Activated T-helper 2 cell treated with anti-CD3 and anti-CD28 coated beads, Interferon-gamma antibody, Interleukin-2, Interleukin-4, amounts not matched to agents 10 μg/mL and 5 μg/mL and 100 μg/mL, durations not matched to agents 14 hours and 24 hours and 36 hours (primary cell): ENCODE measurements at regions not wholly inside any gene's neighbourhood (a gene's known extent, or its start where the extent isn't known, plus 50 kb on each side); places are given as distances from the start of the nearest gene placed in this dataset.

Source experiments
- DNase-seq: peaks from one replicate; pipeline ENCODE4 v3.0.0; 2021; ENCODE audit warnings: low spot score
- H3K27ac Mint-ChIP-seq: one replicate; pipeline ENCODE4 v1.8.0; 2021; ENCODE audit warnings: mixed read lengths
- H3K27me3 Mint-ChIP-seq: one replicate; pipeline ENCODE4 v1.8.0; 2021; ENCODE audit warnings: low read depth, mixed read lengths
- H3K36me3 Mint-ChIP-seq: one replicate; pipeline ENCODE4 v1.8.0; 2021; ENCODE audit warnings: low read depth, mixed read lengths
- H3K4me1 Mint-ChIP-seq: one replicate; pipeline ENCODE4 v1.8.0; 2021; ENCODE audit warnings: low read depth, mixed read lengths
- H3K4me3 Mint-ChIP-seq: one replicate; pipeline ENCODE4 v1.8.0; 2021; ENCODE audit warnings: low read depth, mild to moderate bottlenecking, moderate library complexity, mixed read lengths
- H3K9me3 Mint-ChIP-seq: one replicate; pipeline ENCODE4 v1.8.0; 2021; ENCODE audit warnings: mixed read lengths
- intact Hi-C: fragments of 100-400 bp; cut with micrococcal nuclease; formaldehyde crosslinking; loops from one replicate; pipeline ENCODE4 v1.15.1; 2023

DNA sequence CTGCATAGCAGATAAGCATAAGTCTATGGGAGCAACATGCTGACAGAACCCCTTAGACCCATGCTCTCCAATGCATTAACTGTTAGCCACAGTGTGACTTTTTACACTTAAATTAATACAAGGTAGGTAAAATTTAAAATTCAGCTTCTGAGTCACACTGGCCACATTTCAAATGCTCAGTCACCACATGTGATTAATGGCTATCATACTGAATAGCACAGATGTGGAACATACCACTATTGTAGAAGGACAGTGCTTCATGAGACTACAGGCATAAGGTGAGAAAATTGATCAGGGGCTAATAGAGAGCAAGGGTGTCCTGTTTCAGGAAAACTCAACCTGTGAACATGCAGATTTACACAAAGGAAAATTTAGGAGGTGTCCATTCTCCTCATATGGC, 357.0 kb upstream of the SEMA6D start:
- DNase-seq = no peak
- H3K36me3 Mint-ChIP-seq = no peaks in the 10 kb centered on the region
- no peaks in the 10 kb centered on the region for H3K27me3 Mint-ChIP-seq
- H3K27ac Mint-ChIP-seq = no peak overlapping the region
- H3K9me3 Mint-ChIP-seq = peaks cover 6% of the 10 kb centered on the region
- H3K4me1 Mint-ChIP-seq = no peaks in the 10 kb centered on the region
- no peak overlapping the region for H3K4me3 Mint-ChIP-seq
- intact Hi-C loops = no loop called here

DNA sequence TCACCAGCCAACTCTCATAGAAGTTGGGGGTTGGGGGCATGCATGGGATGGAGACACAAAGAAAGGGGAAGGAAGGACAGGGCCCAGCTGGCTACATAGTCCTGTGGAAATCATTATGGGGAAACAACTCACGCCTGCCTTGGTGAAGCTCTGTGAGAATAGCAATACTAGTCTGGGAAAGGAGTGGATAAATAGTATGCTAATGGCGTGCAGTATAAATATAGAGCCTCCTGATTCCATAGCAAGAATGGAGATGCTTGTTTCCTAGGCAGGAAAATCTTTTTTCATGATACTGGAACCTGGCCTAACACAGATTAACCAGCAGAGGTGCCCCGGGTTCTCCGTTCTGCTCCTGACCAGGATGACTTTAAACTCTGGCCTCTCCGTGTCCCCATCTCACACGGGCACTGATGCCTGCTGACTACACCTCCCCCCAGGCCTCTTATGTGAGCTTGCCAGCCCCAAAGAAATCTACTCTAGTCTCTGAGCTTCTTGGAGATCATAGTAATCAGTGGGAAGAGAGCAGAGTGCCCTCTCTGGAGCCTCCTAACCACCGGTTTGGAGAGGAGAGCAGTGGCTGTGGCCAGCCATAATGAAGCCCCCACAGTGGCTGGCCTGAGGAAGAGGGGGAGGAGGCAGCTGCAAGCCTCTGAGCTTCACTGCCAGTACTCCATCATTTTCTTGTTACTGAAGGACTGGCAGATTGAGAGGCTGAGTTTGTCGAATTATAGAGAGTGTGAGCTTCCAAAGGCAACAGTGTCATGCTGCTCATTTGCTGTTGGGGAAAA, 355.0 kb upstream of the SEMA6D start:
- no peak for DNase-seq
- intact Hi-C loops = no loop called here
- Mint-ChIP-seq H3K27me3 (no peaks in the 10 kb centered on the region), H3K27ac (no peak overlapping the region), H3K9me3 (peaks cover 6% of the 10 kb centered on the region), H3K4me1 (no peaks in the 10 kb centered on the region), H3K36me3 (no peaks in the 10 kb centered on the region), H3K4me3 (no peak overlapping the region)

- H3K27me3 Mint-ChIP-seq = no peaks in the 10 kb centered on the region
- peaks cover 6% of the 10 kb centered on the region for H3K9me3 Mint-ChIP-seq
- intact Hi-C loops = no loop called here
- H3K4me3 Mint-ChIP-seq = no peak overlapping the region
- no peak for DNase-seq
- no peak overlapping the region for H3K27ac Mint-ChIP-seq
- no peaks in the 10 kb centered on the region for H3K4me1 Mint-ChIP-seq
- no peaks in the 10 kb centered on the region for H3K36me3 Mint-ChIP-seq
Measured at GRCh38 chr15:47363653-47364052, 353.7 kb upstream of the SEMA6D start.

GRCh38 chr15:47364230-47365141, 352.8 kb upstream of the SEMA6D start:
- Mint-ChIP-seq H3K27ac (no peak overlapping the region), H3K4me1 (no peaks in the 10 kb centered on the region), H3K9me3 (peaks cover 6% of the 10 kb centered on the region), H3K4me3 (no peak overlapping the region), H3K27me3 (no peaks in the 10 kb centered on the region), H3K36me3 (no peaks in the 10 kb centered on the region)
- intact Hi-C loops = no loop called here
- DNase-seq = no peak

GRCh38 chr15:47366884-47367283, 350.4 kb upstream of the SEMA6D start:
- Mint-ChIP-seq H3K27ac (no peak overlapping the region), H3K4me1 (no peaks in the 10 kb centered on the region), H3K27me3 (no peaks in the 10 kb centered on the region), H3K36me3 (no peaks in the 10 kb centered on the region), H3K9me3 (peaks cover 4% of the 10 kb centered on the region), H3K4me3 (no peak overlapping the region)
- intact Hi-C loops = no loop called here
- no peak for DNase-seq

DNA sequence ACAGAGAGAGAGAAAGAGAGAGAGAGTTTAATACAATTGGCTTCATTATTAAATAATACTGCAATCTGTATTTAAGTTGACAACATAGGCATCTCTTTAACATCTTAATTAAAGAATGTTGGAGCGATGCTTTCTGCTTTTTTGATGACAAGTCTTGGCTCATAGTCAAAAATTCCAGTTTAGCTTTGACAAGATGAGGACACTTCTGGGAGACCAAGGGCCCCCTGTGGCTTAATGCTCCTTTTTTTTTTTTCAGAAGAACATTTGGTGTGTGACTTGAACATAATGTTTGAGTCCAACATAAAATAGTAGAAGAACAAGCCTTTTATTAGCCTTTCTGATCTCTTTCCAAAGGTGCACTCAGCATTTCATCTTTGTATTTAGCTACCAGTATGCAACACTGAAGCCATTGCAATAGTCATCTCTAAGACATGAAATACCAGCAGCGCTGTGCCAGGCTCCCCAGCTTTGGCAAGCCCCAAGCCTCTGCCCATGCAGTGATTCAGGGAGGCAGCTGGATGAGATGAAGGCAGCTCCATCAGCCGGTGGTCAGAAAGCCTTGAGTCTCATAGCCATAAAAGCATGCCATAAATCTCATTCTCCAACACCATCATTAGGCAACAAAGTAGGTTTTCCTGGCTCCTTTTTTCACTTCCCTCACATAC, 349.4 kb upstream of the SEMA6D start:
- no peak overlapping the region for H3K4me3 Mint-ChIP-seq
- H3K27me3 Mint-ChIP-seq = no peaks in the 10 kb centered on the region
- no peaks in the 10 kb centered on the region for H3K36me3 Mint-ChIP-seq
- no peak overlapping the region for H3K27ac Mint-ChIP-seq
- peaks cover 4% of the 10 kb centered on the region for H3K9me3 Mint-ChIP-seq
- H3K4me1 Mint-ChIP-seq = no peaks in the 10 kb centered on the region
- no peak for DNase-seq
- intact Hi-C loops = no loop called here

- Mint-ChIP-seq H3K9me3 (no peaks in the 10 kb centered on the region), H3K27ac (no peak overlapping the region), H3K4me3 (no peak overlapping the region), H3K4me1 (no peaks in the 10 kb centered on the region), H3K27me3 (no peaks in the 10 kb centered on the region), H3K36me3 (no peaks in the 10 kb centered on the region)
- DNase-seq = no peak
- intact Hi-C loops = no loop called here
Measured at GRCh38 chr15:47371939-47372338, 345.4 kb upstream of the SEMA6D start.

GRCh38 chr15:47374222-47374621, 343.1 kb upstream of the SEMA6D start:
- intact Hi-C loops = no loop called here
- no peak overlapping the region for H3K27ac Mint-ChIP-seq
- no peak for DNase-seq
- H3K4me1 Mint-ChIP-seq = no peaks in the 10 kb centered on the region
- H3K9me3 Mint-ChIP-seq = no peaks in the 10 kb centered on the region
- no peaks in the 10 kb centered on the region for H3K36me3 Mint-ChIP-seq
- no peaks in the 10 kb centered on the region for H3K27me3 Mint-ChIP-seq
- H3K4me3 Mint-ChIP-seq = no peak overlapping the region

GRCh38 chr15:47376190-47376589, 341.1 kb upstream of the SEMA6D start:
- Mint-ChIP-seq H3K27ac (no peak overlapping the region), H3K4me1 (no peaks in the 10 kb centered on the region), H3K36me3 (no peaks in the 10 kb centered on the region), H3K4me3 (no peak overlapping the region), H3K27me3 (no peaks in the 10 kb centered on the region), H3K9me3 (no peaks in the 10 kb centered on the region)
- no peak for DNase-seq
- intact Hi-C loops = no loop called here

DNA sequence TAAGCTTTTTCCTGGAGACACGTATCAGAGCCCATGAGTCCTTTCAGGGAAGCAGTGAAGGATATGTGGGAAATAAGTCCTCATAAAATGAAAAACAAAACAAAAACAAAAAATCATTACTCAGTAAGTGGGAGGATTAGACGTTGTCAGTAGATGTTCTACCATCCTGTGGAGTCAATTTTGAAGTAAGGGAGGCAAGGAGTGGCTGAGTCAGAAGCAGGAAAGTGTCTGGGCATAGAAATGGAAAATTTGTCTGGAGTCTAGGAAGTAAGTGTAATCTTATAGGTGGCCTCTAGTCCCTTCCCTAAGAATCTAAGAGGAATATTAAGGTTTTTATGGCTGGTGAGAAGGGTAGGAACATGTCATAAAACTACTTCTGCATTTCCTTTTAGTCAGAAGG, 339.8 kb upstream of the SEMA6D start:
- intact Hi-C loops = no loop called here
- no peaks in the 10 kb centered on the region for H3K27me3 Mint-ChIP-seq
- no peak overlapping the region for H3K27ac Mint-ChIP-seq
- H3K9me3 Mint-ChIP-seq = no peaks in the 10 kb centered on the region
- DNase-seq = no peak
- no peaks in the 10 kb centered on the region for H3K36me3 Mint-ChIP-seq
- no peak overlapping the region for H3K4me3 Mint-ChIP-seq
- H3K4me1 Mint-ChIP-seq = no peaks in the 10 kb centered on the region

DNA sequence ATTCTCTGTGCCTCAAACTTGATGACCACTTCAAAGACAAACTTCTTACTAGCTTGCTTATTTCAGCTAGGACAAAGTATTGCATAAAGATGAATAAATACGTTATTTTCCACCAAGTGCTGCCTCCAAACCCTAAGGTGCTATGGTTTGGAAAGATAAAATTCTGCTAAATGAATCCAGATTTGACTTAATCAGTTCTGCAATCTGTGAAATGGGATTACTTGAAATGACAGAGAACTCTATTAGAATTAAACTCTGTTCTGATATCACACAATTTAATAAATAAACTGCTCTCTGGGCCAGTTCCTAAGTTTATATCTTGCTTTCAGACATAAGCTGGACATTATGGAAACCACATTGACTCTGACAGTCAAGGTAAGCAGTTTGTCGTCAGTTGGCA, 338.8 kb upstream of the SEMA6D start:
- no peak for DNase-seq
- intact Hi-C loops = no loop called here
- Mint-ChIP-seq H3K9me3 (no peaks in the 10 kb centered on the region), H3K4me1 (no peaks in the 10 kb centered on the region), H3K36me3 (no peaks in the 10 kb centered on the region), H3K27me3 (no peaks in the 10 kb centered on the region), H3K4me3 (no peak overlapping the region), H3K27ac (no peak overlapping the region)

- no peak overlapping the region for H3K27ac Mint-ChIP-seq
- no peaks in the 10 kb centered on the region for H3K9me3 Mint-ChIP-seq
- no peak overlapping the region for H3K4me3 Mint-ChIP-seq
- H3K4me1 Mint-ChIP-seq = no peaks in the 10 kb centered on the region
- H3K36me3 Mint-ChIP-seq = no peaks in the 10 kb centered on the region
- DNase-seq = no peak
- intact Hi-C loops = no loop called here
- H3K27me3 Mint-ChIP-seq = no peaks in the 10 kb centered on the region
Measured at GRCh38 chr15:47383102-47383501, 334.2 kb upstream of the SEMA6D start.

DNA sequence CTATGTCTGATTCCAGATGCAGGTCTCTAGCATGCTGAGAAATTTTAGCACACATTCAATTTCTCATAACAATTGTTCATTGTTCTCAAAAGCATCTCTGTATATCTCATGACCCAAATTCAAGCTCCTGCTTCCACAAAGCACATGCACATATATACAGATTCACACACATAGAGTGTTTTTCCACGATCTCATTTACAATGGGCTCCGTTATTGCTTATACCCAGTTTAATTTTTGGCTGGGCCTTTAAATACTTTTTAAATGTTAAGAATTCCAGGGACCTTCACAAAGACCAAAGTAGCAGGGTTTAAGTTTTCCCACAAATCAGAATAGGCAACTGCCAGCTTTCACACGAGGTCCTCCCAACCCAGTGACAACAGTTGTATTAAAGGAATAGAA, 333.5 kb upstream of the SEMA6D start:
- Mint-ChIP-seq H3K27ac (no peak overlapping the region), H3K4me1 (no peaks in the 10 kb centered on the region), H3K9me3 (no peaks in the 10 kb centered on the region)

More for the DNA sequence above, 333.5 kb upstream of the SEMA6D start:
- no peaks in the 10 kb centered on the region for H3K36me3 Mint-ChIP-seq
- H3K4me3 Mint-ChIP-seq = no peak overlapping the region
- intact Hi-C loops = no loop called here
- no peak for DNase-seq
- no peaks in the 10 kb centered on the region for H3K27me3 Mint-ChIP-seq
